Left ventricle myocardium inferior (tissue), 1 donor: ENCODE measurements at regions not wholly inside any gene's neighbourhood (a gene's known extent, or its start where the extent isn't known, plus 50 kb on each side); places are given as distances from the start of the nearest gene placed in this dataset.
"Not testable (repeated sequence)": the region's sequence is repeated elsewhere in the genome, so short reads cannot be mapped to it uniquely, and the experiment has no call there.

ENCODE experiments used
- DNase-seq: peaks from one replicate; pipeline ENCODE4 v3.0.0-alpha.2; 2020
- H3K27ac ChIP-seq: fragments of 200-600 bp; replicated peaks from 2 replicates; pipeline ENCODE4 v1.8.0; 2021
- H3K27me3 ChIP-seq: fragments of 200-600 bp; 2 replicates; pipeline ENCODE4 v1.8.0; 2021; ENCODE audit warnings: low read depth
- H3K36me3 ChIP-seq: fragments of 200-600 bp; 2 replicates; pipeline ENCODE4 v1.8.0; 2021
- H3K4me1 ChIP-seq: fragments of 200-600 bp; 2 replicates; pipeline ENCODE4 v1.8.0; 2021
- H3K4me3 ChIP-seq: fragments of 200-600 bp; 2 replicates; pipeline ENCODE4 v1.8.0; 2021; ENCODE audit warnings: mild to moderate bottlenecking, moderate library complexity
- H3K9me3 ChIP-seq: fragments of 200-600 bp; replicated peaks from 2 replicates; pipeline ENCODE4 v1.8.0; 2021
- intact Hi-C: fragments of 100-400 bp; cut with micrococcal nuclease; formaldehyde crosslinking; loops from one replicate; pipeline ENCODE4 v1.11.0; 2022
- TF ChIP-seq, protein P1 (sequence below): fragments of 200-600 bp; IDR thresholded peaks from 2 replicates; pipeline ENCODE4 v1.8.0; 2021; ENCODE audit warnings: antibody characterized with exemption, mild to moderate bottlenecking, borderline replicate concordance
- donor health status: DM: no; HTN: yes; CAD: no; lungs with severe emphysema.

DNA sequence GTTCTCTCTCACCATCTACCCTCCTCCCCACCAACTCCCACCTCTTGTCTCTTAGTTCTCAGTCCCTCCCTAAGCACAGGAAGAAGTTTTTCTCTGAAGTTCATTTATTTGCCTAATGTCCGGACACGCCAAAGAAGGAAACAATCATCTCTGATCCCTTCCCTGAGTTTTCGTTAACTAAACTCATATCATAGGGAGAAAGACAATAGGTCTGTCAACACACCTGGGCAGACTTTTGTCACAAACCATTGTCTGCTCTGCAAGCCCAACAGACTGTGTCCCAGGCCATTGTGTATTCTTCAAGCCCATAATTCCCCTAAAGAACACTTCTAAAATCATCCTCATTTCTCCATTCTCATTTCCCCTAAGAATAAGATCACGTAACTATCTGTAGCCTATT is 691.0 kb upstream of the MBL2 start:
- Histone ChIP-seq H3K27ac (no peak overlapping the region), H3K27me3 (no peaks in the 10 kb centered on the region), H3K4me3 (no peak overlapping the region), H3K36me3 (no peaks in the 10 kb centered on the region), H3K9me3 (no peaks in the 10 kb centered on the region), H3K4me1 (no peaks in the 10 kb centered on the region)
- intact Hi-C loops: no loop called here
- no peak for DNase-seq
- TF ChIP-seq, protein P1, sequence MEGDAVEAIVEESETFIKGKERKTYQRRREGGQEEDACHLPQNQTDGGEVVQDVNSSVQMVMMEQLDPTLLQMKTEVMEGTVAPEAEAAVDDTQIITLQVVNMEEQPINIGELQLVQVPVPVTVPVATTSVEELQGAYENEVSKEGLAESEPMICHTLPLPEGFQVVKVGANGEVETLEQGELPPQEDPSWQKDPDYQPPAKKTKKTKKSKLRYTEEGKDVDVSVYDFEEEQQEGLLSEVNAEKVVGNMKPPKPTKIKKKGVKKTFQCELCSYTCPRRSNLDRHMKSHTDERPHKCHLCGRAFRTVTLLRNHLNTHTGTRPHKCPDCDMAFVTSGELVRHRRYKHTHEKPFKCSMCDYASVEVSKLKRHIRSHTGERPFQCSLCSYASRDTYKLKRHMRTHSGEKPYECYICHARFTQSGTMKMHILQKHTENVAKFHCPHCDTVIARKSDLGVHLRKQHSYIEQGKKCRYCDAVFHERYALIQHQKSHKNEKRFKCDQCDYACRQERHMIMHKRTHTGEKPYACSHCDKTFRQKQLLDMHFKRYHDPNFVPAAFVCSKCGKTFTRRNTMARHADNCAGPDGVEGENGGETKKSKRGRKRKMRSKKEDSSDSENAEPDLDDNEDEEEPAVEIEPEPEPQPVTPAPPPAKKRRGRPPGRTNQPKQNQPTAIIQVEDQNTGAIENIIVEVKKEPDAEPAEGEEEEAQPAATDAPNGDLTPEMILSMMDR: no peak

DNA sequence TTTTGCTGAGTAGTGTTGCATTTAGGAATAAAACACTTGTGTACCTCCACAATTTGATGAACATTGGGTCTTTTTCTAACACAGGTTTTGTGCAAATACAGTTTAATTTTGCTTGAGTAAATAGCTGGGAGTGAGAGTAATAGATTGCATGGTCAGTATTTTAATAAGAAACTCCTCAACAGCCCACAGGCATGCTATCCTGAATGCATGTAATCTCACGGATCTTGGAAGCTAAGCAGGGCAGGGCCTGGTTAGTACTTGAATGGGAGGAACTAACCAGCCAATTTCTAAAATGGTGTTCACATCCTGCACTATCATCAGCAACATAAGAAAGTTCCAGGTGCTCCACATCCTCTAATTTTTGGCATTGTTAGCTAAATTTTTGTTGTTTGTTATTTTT is 685.4 kb upstream of the MBL2 start:
- TF ChIP-seq, protein P1: no peak
- Histone ChIP-seq H3K36me3 (no peaks in the 10 kb centered on the region), H3K4me3 (no peak overlapping the region), H3K9me3 (no peaks in the 10 kb centered on the region), H3K27me3 (no peaks in the 10 kb centered on the region), H3K27ac (no peak overlapping the region), H3K4me1 (no peaks in the 10 kb centered on the region)
- intact Hi-C loops: no loop called here
- no peak for DNase-seq

GRCh38 chr10:53453196-53453595 is 680.6 kb upstream of the MBL2 start:
- H3K4me1 ChIP-seq: no peaks in the 10 kb centered on the region
- intact Hi-C loops: no loop called here
- no peaks in the 10 kb centered on the region for H3K27me3 ChIP-seq
- no peak for DNase-seq
- no peak overlapping the region for H3K27ac ChIP-seq
- H3K4me3 ChIP-seq: no peak overlapping the region
- TF ChIP-seq, protein P1: peak; percentile 16
- no peaks in the 10 kb centered on the region for H3K9me3 ChIP-seq
- no peaks in the 10 kb centered on the region for H3K36me3 ChIP-seq

DNA sequence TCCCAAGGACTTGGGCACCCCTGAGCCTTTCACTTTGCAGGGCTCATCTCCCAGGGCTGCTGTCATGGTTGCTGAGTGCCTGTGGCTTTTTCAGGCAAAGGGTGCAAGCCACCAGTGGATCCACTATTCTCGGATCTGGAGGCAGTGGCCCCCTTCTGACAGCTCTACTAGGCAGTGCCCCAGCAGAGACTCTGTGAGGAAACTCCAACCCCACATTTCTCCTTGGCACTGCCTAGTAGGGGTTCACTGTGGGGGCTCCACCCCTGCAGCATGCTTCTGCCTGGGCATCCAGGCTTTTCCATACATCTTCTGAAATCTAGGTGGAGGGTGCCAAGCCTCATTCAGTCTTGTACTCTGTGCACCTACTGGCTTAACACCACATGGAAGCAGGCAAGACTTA is 675.0 kb upstream of the MBL2 start:
- Histone ChIP-seq H3K9me3 (peaks cover 3% of the 10 kb centered on the region), H3K27me3 (no peaks in the 10 kb centered on the region), H3K36me3 (no peaks in the 10 kb centered on the region), H3K4me3 (no peak overlapping the region), H3K27ac (no peak overlapping the region), H3K4me1 (no peaks in the 10 kb centered on the region)
- intact Hi-C loops: no loop called here
- TF ChIP-seq, protein P1: no peak
- DNase-seq: no peak

GRCh38 chr10:53441843-53442242 is 669.3 kb upstream of the MBL2 start:
- TF ChIP-seq, protein P1: no peak
- no peaks in the 10 kb centered on the region for H3K4me1 ChIP-seq
- DNase-seq: no peak
- intact Hi-C loops: no loop called here
- H3K9me3 ChIP-seq: no peaks in the 10 kb centered on the region
- no peaks in the 10 kb centered on the region for H3K27me3 ChIP-seq
- H3K4me3 ChIP-seq: no peak overlapping the region
- no peak overlapping the region for H3K27ac ChIP-seq
- H3K36me3 ChIP-seq: no peaks in the 10 kb centered on the region

GRCh38 chr10:53440601-53441000 is 668.0 kb upstream of the MBL2 start:
- Histone ChIP-seq H3K36me3 (no peaks in the 10 kb centered on the region), H3K9me3 (no peaks in the 10 kb centered on the region), H3K27me3 (no peaks in the 10 kb centered on the region), H3K4me1 (no peaks in the 10 kb centered on the region), H3K4me3 (no peak overlapping the region), H3K27ac (no peak overlapping the region)
- no peak for DNase-seq
- TF ChIP-seq, protein P1: no peak
- intact Hi-C loops: no loop called here

DNA sequence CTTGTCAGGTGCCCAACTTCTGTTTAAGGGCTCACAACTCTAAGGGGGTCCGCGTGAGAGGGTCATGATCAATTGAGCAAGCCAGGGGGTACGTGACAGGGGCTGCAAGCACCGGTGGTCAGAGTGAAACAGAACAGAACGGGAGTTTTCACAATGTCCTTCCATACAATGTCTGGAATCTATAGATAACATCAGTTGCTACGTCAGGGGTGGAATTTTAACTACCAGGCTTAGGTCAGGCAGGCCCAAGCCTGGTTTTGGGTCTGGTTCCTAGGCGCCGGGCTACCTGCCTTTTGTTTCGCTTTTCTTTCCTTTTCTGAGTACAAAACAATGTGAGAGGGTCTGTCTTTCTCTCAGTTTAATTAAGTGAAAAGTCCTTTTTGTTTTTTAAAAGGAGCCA is 666.5 kb upstream of the MBL2 start:
- H3K36me3 ChIP-seq, H3K4me3 ChIP-seq, H3K27me3 ChIP-seq, DNase-seq, intact Hi-C loops, H3K4me1 ChIP-seq, H3K9me3 ChIP-seq, H3K27ac ChIP-seq: not testable (repeated sequence)
